ENCODE measurements at regions not wholly inside any gene's neighbourhood (a gene's known extent, or its start where the extent isn't known, plus 50 kb on each side); places are given as distances from the start of the nearest gene placed in this dataset.
A peak's percentile ranks its signal among the peaks of the same experiment; 100 is the strongest.

DNA sequence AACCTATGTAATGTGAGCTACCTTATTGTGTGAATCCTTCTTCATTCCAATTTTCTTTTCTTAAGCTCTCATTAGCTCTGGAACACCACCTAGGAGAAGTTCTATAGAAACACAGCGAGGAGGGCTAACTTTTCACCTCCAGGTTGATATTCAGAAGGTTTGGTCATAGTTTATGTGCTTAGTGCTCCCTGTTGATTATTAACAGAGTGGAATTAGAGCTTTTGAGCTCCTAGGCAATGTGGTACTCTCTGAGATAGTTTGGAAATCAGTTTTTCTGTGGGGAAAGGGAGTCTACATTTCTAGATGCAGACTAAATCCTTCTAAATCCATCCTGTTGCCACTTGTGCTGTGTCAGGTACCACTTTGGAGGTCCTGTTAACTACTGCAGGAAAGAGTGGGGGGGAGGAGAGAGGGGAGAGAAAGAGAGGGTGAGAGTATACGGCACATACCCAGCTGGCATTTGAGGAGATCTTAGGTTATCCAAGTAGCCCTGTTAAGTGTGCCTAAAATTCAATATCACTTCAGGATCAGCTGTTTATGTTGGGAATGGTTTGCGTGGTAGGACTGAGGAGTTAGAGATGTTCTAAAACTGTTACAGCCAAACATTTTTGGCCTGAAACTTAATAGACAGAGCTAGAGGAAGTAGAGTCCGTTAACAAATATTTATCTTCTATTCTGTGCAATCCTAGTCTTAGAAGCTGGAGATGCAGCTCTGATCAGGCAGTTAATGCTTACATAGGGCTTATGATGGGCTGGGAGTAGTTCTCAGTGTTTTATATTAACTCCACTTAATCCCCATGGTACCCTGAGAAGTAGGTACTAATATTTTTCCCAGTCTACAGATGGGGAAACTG, 117.5 kb upstream of the PROK2 start:
- H3K4me1 Mint-ChIP-seq = peaks cover 13% of the 10 kb centered on the region; the same call in 2 of the 3 replicates
- no peak overlapping the region for H3K27ac Mint-ChIP-seq
- H3K36me3 Mint-ChIP-seq (ENCODE audit: low read depth) = no peaks in the 10 kb centered on the region
- Histone ChIP-seq H3K79me2 (replicated peaks; ENCODE audit: insufficient read depth) (no peaks in the 10 kb centered on the region), H3K36me3 (ENCODE audit: insufficient read depth) (no peaks in the 10 kb centered on the region), H3K4me1 (ENCODE audit: insufficient read depth) (peaks cover 16% of the 10 kb centered on the region), H3K9me2 (ENCODE audit: insufficient read depth) (no peaks in the 10 kb centered on the region), H3K27ac (ENCODE audit: low read depth) (no peak overlapping the region), H3K4me2 (no peak overlapping the region; the same call in 1 of the 2 replicates), H2AFZ (peak overlapping the region; percentile 78; the same call in 1 of the 2 replicates), H3K4me3 (no peak overlapping the region), H4K20me1 (replicated peaks; ENCODE audit: insufficient read depth) (no peaks in the 10 kb centered on the region), H3K27me3 (ENCODE audit: insufficient read depth) (no peaks in the 10 kb centered on the region), H3F3A (replicated peaks; ENCODE audit: low read depth) (no peaks in the 10 kb centered on the region)
- no peak for TF ChIP-seq ZNF331 (CRISPR knock-in tag; IDR thresholded peaks at IDR 0.05; ENCODE audit: low read depth)
- TF ChIP-seq POLR2AphosphoS5 (IDR thresholded peaks at IDR 0.05; ENCODE audit: low read depth) = no peak
- no peak for TF ChIP-seq NANOG (IDR thresholded peaks at IDR 0.05; ENCODE audit: borderline replicate concordance)
- TF ChIP-seq JUNB (IDR thresholded peaks at IDR 0.05; ENCODE audit: unreplicated experiment) = no peak
- TF ChIP-seq, protein P1, sequence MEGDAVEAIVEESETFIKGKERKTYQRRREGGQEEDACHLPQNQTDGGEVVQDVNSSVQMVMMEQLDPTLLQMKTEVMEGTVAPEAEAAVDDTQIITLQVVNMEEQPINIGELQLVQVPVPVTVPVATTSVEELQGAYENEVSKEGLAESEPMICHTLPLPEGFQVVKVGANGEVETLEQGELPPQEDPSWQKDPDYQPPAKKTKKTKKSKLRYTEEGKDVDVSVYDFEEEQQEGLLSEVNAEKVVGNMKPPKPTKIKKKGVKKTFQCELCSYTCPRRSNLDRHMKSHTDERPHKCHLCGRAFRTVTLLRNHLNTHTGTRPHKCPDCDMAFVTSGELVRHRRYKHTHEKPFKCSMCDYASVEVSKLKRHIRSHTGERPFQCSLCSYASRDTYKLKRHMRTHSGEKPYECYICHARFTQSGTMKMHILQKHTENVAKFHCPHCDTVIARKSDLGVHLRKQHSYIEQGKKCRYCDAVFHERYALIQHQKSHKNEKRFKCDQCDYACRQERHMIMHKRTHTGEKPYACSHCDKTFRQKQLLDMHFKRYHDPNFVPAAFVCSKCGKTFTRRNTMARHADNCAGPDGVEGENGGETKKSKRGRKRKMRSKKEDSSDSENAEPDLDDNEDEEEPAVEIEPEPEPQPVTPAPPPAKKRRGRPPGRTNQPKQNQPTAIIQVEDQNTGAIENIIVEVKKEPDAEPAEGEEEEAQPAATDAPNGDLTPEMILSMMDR (conservative IDR thresholded peaks at IDR 0.05; ENCODE audit: low read depth in 2 of 2) = no peak
- TF ChIP-seq, protein P2, sequence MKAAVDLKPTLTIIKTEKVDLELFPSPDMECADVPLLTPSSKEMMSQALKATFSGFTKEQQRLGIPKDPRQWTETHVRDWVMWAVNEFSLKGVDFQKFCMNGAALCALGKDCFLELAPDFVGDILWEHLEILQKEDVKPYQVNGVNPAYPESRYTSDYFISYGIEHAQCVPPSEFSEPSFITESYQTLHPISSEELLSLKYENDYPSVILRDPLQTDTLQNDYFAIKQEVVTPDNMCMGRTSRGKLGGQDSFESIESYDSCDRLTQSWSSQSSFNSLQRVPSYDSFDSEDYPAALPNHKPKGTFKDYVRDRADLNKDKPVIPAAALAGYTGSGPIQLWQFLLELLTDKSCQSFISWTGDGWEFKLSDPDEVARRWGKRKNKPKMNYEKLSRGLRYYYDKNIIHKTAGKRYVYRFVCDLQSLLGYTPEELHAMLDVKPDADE (IDR thresholded peaks at IDR 0.05) = no peak
- TF ChIP-seq EZH2phosphoT487 (IDR thresholded peaks at IDR 0.05; ENCODE audit: unreplicated experiment) = no peak
- no peak for TF ChIP-seq CREB1 (CRISPR knock-in tag; IDR thresholded peaks at IDR 0.05; ENCODE audit: low read depth)
- TF ChIP-seq, protein P3, sequence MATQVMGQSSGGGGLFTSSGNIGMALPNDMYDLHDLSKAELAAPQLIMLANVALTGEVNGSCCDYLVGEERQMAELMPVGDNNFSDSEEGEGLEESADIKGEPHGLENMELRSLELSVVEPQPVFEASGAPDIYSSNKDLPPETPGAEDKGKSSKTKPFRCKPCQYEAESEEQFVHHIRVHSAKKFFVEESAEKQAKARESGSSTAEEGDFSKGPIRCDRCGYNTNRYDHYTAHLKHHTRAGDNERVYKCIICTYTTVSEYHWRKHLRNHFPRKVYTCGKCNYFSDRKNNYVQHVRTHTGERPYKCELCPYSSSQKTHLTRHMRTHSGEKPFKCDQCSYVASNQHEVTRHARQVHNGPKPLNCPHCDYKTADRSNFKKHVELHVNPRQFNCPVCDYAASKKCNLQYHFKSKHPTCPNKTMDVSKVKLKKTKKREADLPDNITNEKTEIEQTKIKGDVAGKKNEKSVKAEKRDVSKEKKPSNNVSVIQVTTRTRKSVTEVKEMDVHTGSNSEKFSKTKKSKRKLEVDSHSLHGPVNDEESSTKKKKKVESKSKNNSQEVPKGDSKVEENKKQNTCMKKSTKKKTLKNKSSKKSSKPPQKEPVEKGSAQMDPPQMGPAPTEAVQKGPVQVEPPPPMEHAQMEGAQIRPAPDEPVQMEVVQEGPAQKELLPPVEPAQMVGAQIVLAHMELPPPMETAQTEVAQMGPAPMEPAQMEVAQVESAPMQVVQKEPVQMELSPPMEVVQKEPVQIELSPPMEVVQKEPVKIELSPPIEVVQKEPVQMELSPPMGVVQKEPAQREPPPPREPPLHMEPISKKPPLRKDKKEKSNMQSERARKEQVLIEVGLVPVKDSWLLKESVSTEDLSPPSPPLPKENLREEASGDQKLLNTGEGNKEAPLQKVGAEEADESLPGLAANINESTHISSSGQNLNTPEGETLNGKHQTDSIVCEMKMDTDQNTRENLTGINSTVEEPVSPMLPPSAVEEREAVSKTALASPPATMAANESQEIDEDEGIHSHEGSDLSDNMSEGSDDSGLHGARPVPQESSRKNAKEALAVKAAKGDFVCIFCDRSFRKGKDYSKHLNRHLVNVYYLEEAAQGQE (IDR thresholded peaks at IDR 0.05; ENCODE audit: unreplicated experiment) = no peak
- no peak for TF ChIP-seq EZH2 (IDR thresholded peaks at IDR 0.05; ENCODE audit: low read depth, unreplicated experiment)
- TF ChIP-seq, protein P4, sequence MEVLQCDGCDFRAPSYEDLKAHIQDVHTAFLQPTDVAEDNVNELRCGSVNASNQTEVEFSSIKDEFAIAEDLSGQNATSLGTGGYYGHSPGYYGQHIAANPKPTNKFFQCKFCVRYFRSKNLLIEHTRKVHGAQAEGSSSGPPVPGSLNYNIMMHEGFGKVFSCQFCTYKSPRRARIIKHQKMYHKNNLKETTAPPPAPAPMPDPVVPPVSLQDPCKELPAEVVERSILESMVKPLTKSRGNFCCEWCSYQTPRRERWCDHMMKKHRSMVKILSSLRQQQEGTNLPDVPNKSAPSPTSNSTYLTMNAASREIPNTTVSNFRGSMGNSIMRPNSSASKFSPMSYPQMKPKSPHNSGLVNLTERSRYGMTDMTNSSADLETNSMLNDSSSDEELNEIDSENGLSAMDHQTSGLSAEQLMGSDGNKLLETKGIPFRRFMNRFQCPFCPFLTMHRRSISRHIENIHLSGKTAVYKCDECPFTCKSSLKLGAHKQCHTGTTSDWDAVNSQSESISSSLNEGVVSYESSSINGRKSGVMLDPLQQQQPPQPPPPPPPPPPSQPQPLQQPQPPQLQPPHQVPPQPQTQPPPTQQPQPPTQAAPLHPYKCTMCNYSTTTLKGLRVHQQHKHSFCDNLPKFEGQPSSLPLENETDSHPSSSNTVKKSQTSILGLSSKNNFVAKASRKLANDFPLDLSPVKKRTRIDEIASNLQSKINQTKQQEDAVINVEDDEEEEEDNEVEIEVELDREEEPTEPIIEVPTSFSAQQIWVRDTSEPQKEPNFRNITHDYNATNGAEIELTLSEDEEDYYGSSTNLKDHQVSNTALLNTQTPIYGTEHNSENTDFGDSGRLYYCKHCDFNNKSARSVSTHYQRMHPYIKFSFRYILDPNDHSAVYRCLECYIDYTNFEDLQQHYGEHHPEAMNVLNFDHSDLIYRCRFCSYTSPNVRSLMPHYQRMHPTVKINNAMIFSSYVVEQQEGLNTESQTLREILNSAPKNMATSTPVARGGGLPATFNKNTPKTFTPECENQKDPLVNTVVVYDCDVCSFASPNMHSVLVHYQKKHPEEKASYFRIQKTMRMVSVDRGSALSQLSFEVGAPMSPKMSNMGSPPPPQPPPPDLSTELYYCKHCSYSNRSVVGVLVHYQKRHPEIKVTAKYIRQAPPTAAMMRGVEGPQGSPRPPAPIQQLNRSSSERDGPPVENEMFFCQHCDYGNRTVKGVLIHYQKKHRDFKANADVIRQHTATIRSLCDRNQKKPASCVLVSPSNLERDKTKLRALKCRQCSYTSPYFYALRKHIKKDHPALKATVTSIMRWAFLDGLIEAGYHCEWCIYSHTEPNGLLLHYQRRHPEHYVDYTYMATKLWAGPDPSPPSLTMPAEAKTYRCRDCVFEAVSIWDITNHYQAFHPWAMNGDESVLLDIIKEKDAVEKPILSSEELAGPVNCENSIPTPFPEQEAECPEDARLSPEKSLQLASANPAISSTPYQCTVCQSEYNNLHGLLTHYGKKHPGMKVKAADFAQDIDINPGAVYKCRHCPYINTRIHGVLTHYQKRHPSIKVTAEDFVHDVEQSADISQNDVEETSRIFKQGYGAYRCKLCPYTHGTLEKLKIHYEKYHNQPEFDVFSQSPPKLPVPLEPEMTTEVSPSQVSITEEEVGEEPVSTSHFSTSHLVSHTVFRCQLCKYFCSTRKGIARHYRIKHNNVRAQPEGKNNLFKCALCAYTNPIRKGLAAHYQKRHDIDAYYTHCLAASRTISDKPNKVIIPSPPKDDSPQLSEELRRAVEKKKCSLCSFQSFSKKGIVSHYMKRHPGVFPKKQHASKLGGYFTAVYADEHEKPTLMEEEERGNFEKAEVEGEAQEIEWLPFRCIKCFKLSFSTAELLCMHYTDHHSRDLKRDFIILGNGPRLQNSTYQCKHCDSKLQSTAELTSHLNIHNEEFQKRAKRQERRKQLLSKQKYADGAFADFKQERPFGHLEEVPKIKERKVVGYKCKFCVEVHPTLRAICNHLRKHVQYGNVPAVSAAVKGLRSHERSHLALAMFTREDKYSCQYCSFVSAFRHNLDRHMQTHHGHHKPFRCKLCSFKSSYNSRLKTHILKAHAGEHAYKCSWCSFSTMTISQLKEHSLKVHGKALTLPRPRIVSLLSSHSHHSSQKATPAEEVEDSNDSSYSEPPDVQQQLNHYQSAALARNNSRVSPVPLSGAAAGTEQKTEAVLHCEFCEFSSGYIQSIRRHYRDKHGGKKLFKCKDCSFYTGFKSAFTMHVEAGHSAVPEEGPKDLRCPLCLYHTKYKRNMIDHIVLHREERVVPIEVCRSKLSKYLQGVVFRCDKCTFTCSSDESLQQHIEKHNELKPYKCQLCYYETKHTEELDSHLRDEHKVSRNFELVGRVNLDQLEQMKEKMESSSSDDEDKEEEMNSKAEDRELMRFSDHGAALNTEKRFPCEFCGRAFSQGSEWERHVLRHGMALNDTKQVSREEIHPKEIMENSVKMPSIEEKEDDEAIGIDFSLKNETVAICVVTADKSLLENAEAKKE (CRISPR knock-in tag; IDR thresholded peaks at IDR 0.05) = no peak
- no peak for TF ChIP-seq ZNF114 (CRISPR knock-in tag; IDR thresholded peaks at IDR 0.05)
- no peak for TF ChIP-seq STAT1 (IDR thresholded peaks at IDR 0.05; ENCODE audit: unreplicated experiment)
- ATAC-seq (no peak), DNase-seq (ENCODE audit: low spot score) (no peak)
- no peak overlapping the region for H3K4me3 Mint-ChIP-seq
- H3K9me3 Mint-ChIP-seq = no peaks in the 10 kb centered on the region; the same call in 2 of the 3 replicates
- H3K27me3 Mint-ChIP-seq (ENCODE audit: insufficient read depth, low read depth, poor library complexity) = no peaks in the 10 kb centered on the region
